ENCODE measurements at regions not wholly inside any gene's neighbourhood (a gene's known extent, or its start where the extent isn't known, plus 50 kb on each side); places are given as distances from the start of the nearest gene placed in this dataset.

DNA sequence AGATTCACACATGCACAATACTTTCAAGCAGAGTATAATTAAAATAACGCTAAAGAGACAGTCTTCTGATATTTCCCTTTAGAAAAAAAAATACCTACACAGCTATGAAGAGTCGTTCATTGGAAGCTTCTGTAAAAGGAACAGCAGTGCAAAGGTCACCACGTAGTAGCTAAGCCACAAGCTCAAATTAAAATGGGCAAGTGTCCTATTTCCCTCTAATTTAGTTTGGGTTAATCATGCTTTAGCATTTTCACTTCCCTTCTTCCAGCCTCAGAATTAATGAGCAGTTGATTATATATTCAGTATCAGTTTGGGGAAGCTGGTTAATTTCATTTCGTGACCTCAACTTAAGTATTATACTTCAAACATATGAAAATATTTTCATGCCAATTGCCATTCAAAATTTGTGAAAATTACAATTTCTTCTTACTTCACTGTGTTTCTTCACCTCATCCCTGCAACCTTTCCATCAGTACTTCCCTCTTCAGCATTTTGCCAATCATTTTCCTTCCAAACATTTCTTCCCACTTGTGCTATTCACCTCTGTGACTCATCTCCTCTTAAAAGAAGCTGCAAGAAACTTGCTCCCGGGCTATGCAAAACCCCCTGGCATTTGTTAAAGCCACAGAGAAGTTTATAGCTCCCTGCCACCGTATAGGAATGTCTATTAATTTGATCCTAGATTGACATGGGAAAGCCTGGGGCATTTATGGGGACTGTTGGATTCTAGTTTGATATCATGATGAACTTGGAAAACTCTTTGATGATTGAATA is 83.0 kb downstream of the DMRTA1 start:
- Histone ChIP-seq H4K20me1 (ENCODE audit: control insufficient read depth, extremely low read depth, insufficient read depth, low read length) (no peaks in the 10 kb centered on the region), H3K4me2 (ENCODE audit: control insufficient read depth, extremely low read depth, insufficient read depth, low read depth, low read length) (no peak overlapping the region), H3K9me3 (ENCODE audit: control insufficient read depth, low read depth, low read length) (no peaks in the 10 kb centered on the region), H3K9ac (ENCODE audit: control insufficient read depth, extremely low read depth, insufficient read depth, low read length) (no peak overlapping the region), H3K4me3 (ENCODE audit: control insufficient read depth in 2 of 3, extremely low read depth in 1 of 3, insufficient read depth in 2 of 3, low read depth in 1 of 3, low read length in 3 of 3) (no peak overlapping the region), H3K9me1 (ENCODE audit: control insufficient read depth, extremely low read depth, insufficient read depth, low read length) (no peaks in the 10 kb centered on the region), H3K36me3 (ENCODE audit: control insufficient read depth in 2 of 2, extremely low read depth in 1 of 2, insufficient read depth in 2 of 2, low read length in 2 of 2) (no peaks in the 10 kb centered on the region), H3K27me3 (ENCODE audit: control insufficient read depth, extremely low read depth, insufficient read depth, low read length) (no peaks in the 10 kb centered on the region), H2AFZ (ENCODE audit: control insufficient read depth, low read length) (no peak overlapping the region), H3K4me1 (ENCODE audit: control insufficient read depth, extremely low read depth, insufficient read depth, low read length) (no peaks in the 10 kb centered on the region), H3K27ac (ENCODE audit: control insufficient read depth, insufficient read depth, low read length) (no peak overlapping the region), H3K79me2 (ENCODE audit: control insufficient read depth, insufficient read depth, low read length) (no peaks in the 10 kb centered on the region)
- dilution Hi-C loops (cut with MboI; ENCODE audit: extremely low pct_ligation_motif_present, low sequenced_read_pairs): no loop called here
- TF ChIP-seq, protein P1, sequence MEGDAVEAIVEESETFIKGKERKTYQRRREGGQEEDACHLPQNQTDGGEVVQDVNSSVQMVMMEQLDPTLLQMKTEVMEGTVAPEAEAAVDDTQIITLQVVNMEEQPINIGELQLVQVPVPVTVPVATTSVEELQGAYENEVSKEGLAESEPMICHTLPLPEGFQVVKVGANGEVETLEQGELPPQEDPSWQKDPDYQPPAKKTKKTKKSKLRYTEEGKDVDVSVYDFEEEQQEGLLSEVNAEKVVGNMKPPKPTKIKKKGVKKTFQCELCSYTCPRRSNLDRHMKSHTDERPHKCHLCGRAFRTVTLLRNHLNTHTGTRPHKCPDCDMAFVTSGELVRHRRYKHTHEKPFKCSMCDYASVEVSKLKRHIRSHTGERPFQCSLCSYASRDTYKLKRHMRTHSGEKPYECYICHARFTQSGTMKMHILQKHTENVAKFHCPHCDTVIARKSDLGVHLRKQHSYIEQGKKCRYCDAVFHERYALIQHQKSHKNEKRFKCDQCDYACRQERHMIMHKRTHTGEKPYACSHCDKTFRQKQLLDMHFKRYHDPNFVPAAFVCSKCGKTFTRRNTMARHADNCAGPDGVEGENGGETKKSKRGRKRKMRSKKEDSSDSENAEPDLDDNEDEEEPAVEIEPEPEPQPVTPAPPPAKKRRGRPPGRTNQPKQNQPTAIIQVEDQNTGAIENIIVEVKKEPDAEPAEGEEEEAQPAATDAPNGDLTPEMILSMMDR (optimal IDR thresholded peaks at IDR 0.05 in 1 of 3, IDR thresholded peaks at IDR 0.05 in 1 of 3, conservative IDR thresholded peaks at IDR 0.05 in 1 of 3; ENCODE audit: extremely low read depth in 1 of 3, insufficient read depth in 2 of 3, low read length in 3 of 3): no peak
- TF ChIP-seq EZH2 (IDR thresholded peaks at IDR 0.05; ENCODE audit: low read length): no peak
- FAIRE-seq: no peak
- no peak for DNase-seq (ENCODE audit: low read depth, low spot score)

GRCh38 chr9:22535780-22536179 is 89.2 kb downstream of the DMRTA1 start:
- Histone ChIP-seq H3K27ac (ENCODE audit: control insufficient read depth, insufficient read depth, low read length) (no peak overlapping the region), H3K9ac (ENCODE audit: control insufficient read depth, extremely low read depth, insufficient read depth, low read length) (no peak overlapping the region), H3K4me3 (ENCODE audit: control insufficient read depth in 2 of 3, extremely low read depth in 1 of 3, insufficient read depth in 2 of 3, low read depth in 1 of 3, low read length in 3 of 3) (no peak overlapping the region), H2AFZ (ENCODE audit: control insufficient read depth, low read length) (no peak overlapping the region), H3K27me3 (ENCODE audit: control insufficient read depth, extremely low read depth, insufficient read depth, low read length) (no peaks in the 10 kb centered on the region), H3K79me2 (ENCODE audit: control insufficient read depth, insufficient read depth, low read length) (no peaks in the 10 kb centered on the region), H3K36me3 (ENCODE audit: control insufficient read depth in 2 of 2, extremely low read depth in 1 of 2, insufficient read depth in 2 of 2, low read length in 2 of 2) (no peaks in the 10 kb centered on the region), H3K9me1 (ENCODE audit: control insufficient read depth, extremely low read depth, insufficient read depth, low read length) (no peaks in the 10 kb centered on the region), H3K4me2 (ENCODE audit: control insufficient read depth, extremely low read depth, insufficient read depth, low read depth, low read length) (no peak overlapping the region), H3K9me3 (ENCODE audit: control insufficient read depth, low read depth, low read length) (no peaks in the 10 kb centered on the region), H3K4me1 (ENCODE audit: control insufficient read depth, extremely low read depth, insufficient read depth, low read length) (no peaks in the 10 kb centered on the region), H4K20me1 (ENCODE audit: control insufficient read depth, extremely low read depth, insufficient read depth, low read length) (no peaks in the 10 kb centered on the region)
- dilution Hi-C loops (cut with MboI; ENCODE audit: extremely low pct_ligation_motif_present, low sequenced_read_pairs): no loop called here
- DNase-seq (ENCODE audit: low read depth, low spot score) (no peak), FAIRE-seq (no peak)
- TF ChIP-seq, protein P1 (optimal IDR thresholded peaks at IDR 0.05 in 1 of 3, IDR thresholded peaks at IDR 0.05 in 1 of 3, conservative IDR thresholded peaks at IDR 0.05 in 1 of 3; ENCODE audit: extremely low read depth in 1 of 3, insufficient read depth in 2 of 3, low read length in 3 of 3): no peak
- TF ChIP-seq EZH2 (IDR thresholded peaks at IDR 0.05; ENCODE audit: low read length): no peak
